Stimulated activated CD8-positive, alpha-beta memory T cell treated with anti-CD3 and anti-CD28 coated beads, Interleukin-15, amount 100 ng/mL, for 24 hours (primary cell): ENCODE measurements at regions not wholly inside any gene's neighbourhood (a gene's known extent, or its start where the extent isn't known, plus 50 kb on each side); places are given as distances from the start of the nearest gene placed in this dataset.

Experiments used
- DNase-seq: peaks from one replicate; pipeline ENCODE4 v3.0.0-alpha.2; 2020; ENCODE audit warnings: low read depth

- no peak for DNase-seq
Observed at GRCh38 chr5:68534131-68534940, 318.8 kb downstream of the PIK3R1 start.

- DNase-seq, result no peak
Observed at GRCh38 chr5:68534956-68535520, 319.5 kb downstream of the PIK3R1 start.

GRCh38 chr5:68538814-68539420 is 323.4 kb downstream of the PIK3R1 start:
- no peak for DNase-seq

- DNase-seq, result no peak
Observed at GRCh38 chr5:68540798-68541590, 325.4 kb downstream of the PIK3R1 start.

GRCh38 chr5:68542207-68542606 is 326.7 kb downstream of the PIK3R1 start:
- no peak for DNase-seq

GRCh38 chr5:68543212-68543611 is 327.7 kb downstream of the PIK3R1 start:
- DNase-seq, result no peak

GRCh38 chr5:68544091-68544647 is 328.6 kb downstream of the PIK3R1 start:
- DNase-seq, result no peak

- no peak for DNase-seq
Observed at GRCh38 chr5:68544648-68545552, 329.3 kb downstream of the PIK3R1 start.

GRCh38 chr5:68545636-68546295 is 330.2 kb downstream of the PIK3R1 start:
- DNase-seq, result no peak

GRCh38 chr5:68547056-68547455 is 331.5 kb downstream of the PIK3R1 start:
- DNase-seq, result no peak

GRCh38 chr5:68547622-68548021 is 332.1 kb downstream of the PIK3R1 start:
- no peak for DNase-seq

GRCh38 chr5:68548959-68549676 is 333.6 kb downstream of the PIK3R1 start:
- no peak for DNase-seq

GRCh38 chr5:68550015-68550414 is 334.5 kb downstream of the PIK3R1 start:
- no peak for DNase-seq

- DNase-seq, result no peak
Observed at GRCh38 chr5:68551436-68551835, 335.9 kb downstream of the PIK3R1 start.

- DNase-seq, result no peak
Observed at GRCh38 chr5:68554571-68555279, 339.2 kb downstream of the PIK3R1 start.

GRCh38 chr5:68555907-68556681 is 340.5 kb downstream of the PIK3R1 start:
- no peak for DNase-seq

GRCh38 chr5:68557162-68557936 is 341.8 kb downstream of the PIK3R1 start:
- no peak for DNase-seq

- no peak for DNase-seq
Observed at GRCh38 chr5:68562308-68562707, 346.8 kb downstream of the PIK3R1 start.
